PFSK-1 (cell line): ENCODE measurements at regions not wholly inside any gene's neighbourhood (a gene's known extent, or its start where the extent isn't known, plus 50 kb on each side); places are given as distances from the start of the nearest gene placed in this dataset.

Experiments
- FOXP2 ChIP-seq: optimal IDR thresholded peaks from 2 replicates; pipeline ENCODE3; 2011; ENCODE audit warnings: borderline replicate concordance, control low read depth, inconsistent platforms; ENCODE audit not compliant: insufficient read depth; ENCODE audit errors: extremely low read length, extremely low read depth
- POLR2AphosphoS5 ChIP-seq: IDR thresholded peaks from 2 replicates; pipeline ENCODE4 v1.6.1; 2012; ENCODE audit warnings: low read depth, mild to moderate bottlenecking, control low read depth, low read length, moderate library complexity
- REST ChIP-seq, 2 experiments: IDR thresholded peaks; 2 replicates each; pipeline versions ENCODE4 v1.6.1 to v1.8.0; 2011 to 2012; ENCODE audit warnings: low read depth in 2 of 2, low read length in 2 of 2, control low read depth in 1 of 2, inconsistent platforms in 1 of 2, mild to moderate bottlenecking in 1 of 2, moderate library complexity in 1 of 2; ENCODE audit not compliant: insufficient read depth in 1 of 2
- SIN3A ChIP-seq: IDR thresholded peaks from 2 replicates; pipeline ENCODE4 v1.6.1; 2012; ENCODE audit warnings: mild to moderate bottlenecking, low read length, moderate library complexity, borderline replicate concordance; ENCODE audit not compliant: insufficient read depth
- TAF1 ChIP-seq: IDR thresholded peaks from 2 replicates; pipeline ENCODE4 v1.6.1; 2012; ENCODE audit warnings: low read length, control low read depth, borderline replicate concordance; ENCODE audit not compliant: insufficient read depth

DNA sequence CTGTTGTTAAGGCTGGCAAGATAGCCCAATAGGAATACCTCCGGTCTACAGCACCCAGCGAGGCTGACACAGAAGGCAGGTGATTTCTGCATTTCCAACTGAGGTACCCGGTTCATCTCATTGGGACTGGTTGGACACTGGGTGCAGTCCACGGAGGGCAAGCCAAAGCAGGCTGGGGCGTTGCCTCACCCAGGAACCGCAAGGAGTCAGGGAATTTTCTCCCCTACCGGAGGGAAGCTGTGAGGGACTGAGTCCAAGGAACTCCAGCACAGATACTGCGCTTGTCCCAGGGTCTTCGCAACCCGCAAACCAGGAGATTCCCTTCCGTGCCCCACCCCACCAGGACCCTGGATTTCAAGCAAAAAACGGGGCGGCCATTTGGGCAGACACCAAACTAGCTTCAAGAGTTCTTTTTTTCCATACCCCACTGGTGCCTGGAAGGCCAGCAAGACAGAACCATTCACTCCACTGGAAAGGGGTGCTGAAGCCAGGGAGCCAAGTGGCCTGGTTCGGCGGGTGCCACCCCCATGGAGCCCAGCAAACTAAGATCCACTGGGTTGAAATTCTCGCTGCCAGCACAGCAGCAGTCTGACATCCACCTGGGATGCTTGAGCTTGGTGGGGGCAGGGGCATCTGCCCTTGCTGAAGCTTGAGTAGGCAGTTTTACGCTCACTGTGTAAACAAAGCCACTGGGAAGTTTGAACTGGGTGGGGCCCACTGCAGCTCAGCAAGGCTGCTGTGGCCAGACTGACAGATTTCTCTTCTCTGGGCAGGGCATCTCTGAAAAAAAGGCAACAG lies 647.2 kb downstream of the BNC2 start:
- TF ChIP-seq REST (IDR thresholded peaks at IDR 0.05; ENCODE audit: insufficient read depth in 1 of 2, low read depth in 2 of 2, low read length in 2 of 2), result no peak
- TF ChIP-seq FOXP2, result no peak
- no peak for TF ChIP-seq SIN3A
- TF ChIP-seq POLR2AphosphoS5, result no peak
- TF ChIP-seq TAF1, result no peak

- no peak for TF ChIP-seq POLR2AphosphoS5
- TF ChIP-seq TAF1, result no peak
- no peak for TF ChIP-seq FOXP2
- no peak for TF ChIP-seq REST (IDR thresholded peaks at IDR 0.05; ENCODE audit: insufficient read depth in 1 of 2, low read depth in 2 of 2, low read length in 2 of 2)
- no peak for TF ChIP-seq SIN3A
Observed at GRCh38 chr9:16230731-16231130, 639.7 kb downstream of the BNC2 start.

- TF ChIP-seq SIN3A, result no peak
- TF ChIP-seq FOXP2, result no peak
- TF ChIP-seq REST (IDR thresholded peaks at IDR 0.05; ENCODE audit: insufficient read depth in 1 of 2, low read depth in 2 of 2, low read length in 2 of 2), result no peak
- no peak for TF ChIP-seq TAF1
- TF ChIP-seq POLR2AphosphoS5, result no peak
Observed at GRCh38 chr9:16236311-16236710, 634.2 kb downstream of the BNC2 start.

DNA sequence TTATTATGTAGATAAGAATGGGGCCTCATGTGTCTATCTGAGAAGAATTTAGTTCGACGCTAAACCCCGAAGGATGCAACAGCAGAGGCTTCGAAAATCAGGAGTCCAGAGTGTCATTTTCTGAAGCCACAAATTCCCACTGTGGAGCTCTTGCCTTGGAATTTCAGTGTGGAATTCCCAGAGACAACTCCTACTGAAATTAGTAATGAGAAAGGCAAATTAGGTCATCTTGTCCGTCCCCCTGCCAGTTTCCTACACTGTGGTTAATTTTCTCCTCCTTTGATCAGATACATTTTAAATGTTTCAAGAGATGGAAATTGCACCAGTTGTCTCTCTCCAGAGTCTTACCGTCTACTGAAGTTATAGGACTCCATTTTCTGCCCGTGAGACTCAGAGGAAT lies 633.6 kb downstream of the BNC2 start:
- no peak for TF ChIP-seq SIN3A
- TF ChIP-seq POLR2AphosphoS5, result no peak
- TF ChIP-seq FOXP2, result no peak
- no peak for TF ChIP-seq REST (IDR thresholded peaks at IDR 0.05; ENCODE audit: insufficient read depth in 1 of 2, low read depth in 2 of 2, low read length in 2 of 2)
- TF ChIP-seq TAF1, result no peak

DNA sequence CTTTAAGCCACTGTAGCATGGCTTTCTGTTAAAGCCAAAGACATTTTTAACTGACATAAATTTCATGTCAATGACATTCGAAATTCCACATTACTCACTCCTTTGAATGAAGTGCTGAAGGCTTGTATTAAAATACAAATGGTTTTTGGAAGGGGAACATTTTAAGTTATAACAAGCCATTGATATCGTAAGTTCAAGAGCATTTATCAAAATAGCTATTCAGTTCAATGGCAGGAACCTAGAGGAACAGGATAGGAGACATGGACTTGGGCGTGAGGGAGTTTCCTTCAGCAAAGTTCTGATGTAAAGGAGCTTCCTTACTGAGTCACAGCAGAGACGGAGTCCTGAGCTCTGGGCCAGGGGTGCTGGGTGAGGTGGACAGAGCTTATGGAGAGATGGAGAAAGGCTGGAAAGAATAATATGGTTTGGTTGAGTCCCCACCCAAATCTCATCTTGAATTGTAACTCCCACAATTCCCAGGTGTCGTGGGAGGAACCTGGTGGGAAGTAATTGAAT lies 631.8 kb downstream of the BNC2 start:
- TF ChIP-seq TAF1 (no peak), POLR2AphosphoS5 (no peak), REST (IDR thresholded peaks at IDR 0.05; ENCODE audit: insufficient read depth in 1 of 2, low read depth in 2 of 2, low read length in 2 of 2) (no peak), FOXP2 (no peak), SIN3A (no peak)
